Keratinocyte (primary cell): ENCODE measurements at regions not wholly inside any gene's neighbourhood (a gene's known extent, or its start where the extent isn't known, plus 50 kb on each side); places are given as distances from the start of the nearest gene placed in this dataset.

Source experiments
- DNase-seq: peaks from one replicate; pipeline ENCODE4 v3.0.0-alpha.2; 2011; ENCODE audit warnings: low read depth, missing footprints, low spot score
- FAIRE-seq: peaks from 2 replicates; lab custom pipeline; 2011; peaks lifted over from hg19 to GRCh38; lab: Jason Lieb, UNC
- H2AFZ ChIP-seq: 2 replicates; pipeline ENCODE4 v1.6.0; 2012; ENCODE audit warnings: low read length, control low read depth, inconsistent platforms; ENCODE audit not compliant: control insufficient read depth
- H3K27ac ChIP-seq: 2 replicates; pipeline ENCODE4 v1.5.1; 2011; ENCODE audit warnings: low read length; ENCODE audit not compliant: control insufficient read depth, insufficient read depth
- H3K27me3 ChIP-seq: 3 replicates; pipeline ENCODE4 v1.6.0; 2011; ENCODE audit warnings: low read length; ENCODE audit not compliant: control insufficient read depth, insufficient read depth; ENCODE audit errors: extremely low read depth
- H3K36me3 ChIP-seq, 2 experiments: 2 replicates in 1 of 2; 3 replicates in 1 of 2; pipeline ENCODE4 v1.5.1; 2011; ENCODE audit warnings: low read length in 2 of 2, mild to moderate bottlenecking in 1 of 2; ENCODE audit not compliant: control insufficient read depth in 2 of 2, insufficient read depth in 2 of 2; ENCODE audit errors: extremely low read depth in 1 of 2
- H3K4me1 ChIP-seq: 3 replicates; pipeline ENCODE4 v1.5.1; 2011; ENCODE audit warnings: low read length; ENCODE audit not compliant: control insufficient read depth, insufficient read depth; ENCODE audit errors: extremely low read depth
- H3K4me2 ChIP-seq: 3 replicates; pipeline ENCODE4 v1.6.0; 2011; ENCODE audit warnings: low read depth, low read length; ENCODE audit not compliant: control insufficient read depth, insufficient read depth; ENCODE audit errors: extremely low read depth
- H3K4me3 ChIP-seq, 3 experiments: fragments of 200-600 bp in 1 of 3; sonication (generic) in 1 of 3; 2 replicates in 2 of 3; 3 replicates in 1 of 3; pipeline ENCODE4 v1.5.1; 2011 to 2016; ENCODE audit warnings: low read length in 3 of 3, mild to moderate bottlenecking in 3 of 3, control low read depth in 2 of 3, inconsistent platforms in 1 of 3, low read depth in 1 of 3, mixed read lengths in 1 of 3, mixed run types in 1 of 3, moderate library complexity in 1 of 3; ENCODE audit not compliant: control insufficient read depth in 2 of 3, insufficient read depth in 2 of 3; ENCODE audit errors: extremely low read depth in 1 of 3
- H3K79me2 ChIP-seq: 2 replicates; pipeline ENCODE4 v1.6.0; 2012; ENCODE audit warnings: low read length; ENCODE audit not compliant: control insufficient read depth, insufficient read depth
- H3K9ac ChIP-seq: 3 replicates; pipeline ENCODE4 v1.6.0; 2011; ENCODE audit warnings: low read length; ENCODE audit not compliant: control insufficient read depth, insufficient read depth; ENCODE audit errors: extremely low read depth
- H3K9me1 ChIP-seq: 3 replicates; pipeline ENCODE4 v1.6.0; 2011; ENCODE audit warnings: low read length; ENCODE audit not compliant: control insufficient read depth, insufficient read depth; ENCODE audit errors: extremely low read depth
- H3K9me3 ChIP-seq: 2 replicates; pipeline ENCODE4 v1.5.1; 2012; ENCODE audit warnings: low read depth, low read length; ENCODE audit not compliant: control insufficient read depth
- H4K20me1 ChIP-seq: 3 replicates; pipeline ENCODE4 v1.6.0; 2011; ENCODE audit warnings: low read length; ENCODE audit not compliant: control insufficient read depth, insufficient read depth; ENCODE audit errors: extremely low read depth
- EZH2 ChIP-seq: IDR thresholded peaks from one replicate; pipeline ENCODE4 v1.6.1; 2012; ENCODE audit warnings: inconsistent platforms, mild to moderate bottlenecking, low read length, moderate library complexity
- dilution Hi-C: fragments of 300-500 bp; cut with MboI; formaldehyde crosslinking; loops from one replicate; pipeline ENCODE4 v1.7.0; 2020; ENCODE audit warnings: low sequenced_read_pairs; ENCODE audit not compliant: extremely low pct_ligation_motif_present
- TF ChIP-seq, protein P1 (sequence below), 3 experiments: IDR thresholded peaks in 1 of 3; conservative IDR thresholded peaks in 1 of 3; optimal IDR thresholded peaks in 1 of 3; 2 replicates in 2 of 3; 3 replicates in 1 of 3; pipeline versions ENCODE3 to v1.5.1; 2011; ENCODE audit warnings: low read length in 3 of 3, mild to moderate bottlenecking in 3 of 3, moderate library complexity in 2 of 3, control low read depth in 1 of 3, inconsistent platforms in 1 of 3; ENCODE audit not compliant: insufficient read depth in 2 of 3; ENCODE audit errors: extremely low read depth in 1 of 3

DNA sequence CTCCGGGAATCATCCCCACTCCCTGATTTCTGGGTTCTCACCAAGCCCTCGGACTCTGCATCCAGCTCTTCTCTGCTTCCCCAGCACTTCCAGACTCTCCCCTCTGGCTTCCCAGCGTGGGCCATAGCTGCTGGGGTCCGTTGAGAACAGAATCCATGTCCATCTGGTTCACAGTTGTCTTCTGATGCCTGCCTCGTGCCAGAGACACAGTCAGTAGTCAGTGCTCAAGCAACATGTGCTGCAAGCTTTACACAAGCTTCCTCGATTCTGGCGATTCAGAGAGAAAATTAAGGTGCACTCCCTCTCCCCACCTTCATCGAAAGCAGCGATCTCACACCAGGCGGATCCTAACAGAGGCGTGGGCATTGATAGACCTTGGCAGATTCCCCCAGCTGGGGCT lies 495.5 kb downstream of the TBC1D22A start:
- no peaks in the 10 kb centered on the region for H3K9me1 ChIP-seq
- no peaks in the 10 kb centered on the region for H4K20me1 ChIP-seq
- H3K9me3 ChIP-seq: peaks cover 3% of the 10 kb centered on the region
- H3K36me3 ChIP-seq: no peaks in the 10 kb centered on the region
- no peak overlapping the region for H3K9ac ChIP-seq
- dilution Hi-C loops: no loop called here
- FAIRE-seq: no peak
- no peak overlapping the region for H2AFZ ChIP-seq
- H3K79me2 ChIP-seq: no peaks in the 10 kb centered on the region
- no peak overlapping the region for H3K4me2 ChIP-seq
- no peak for TF ChIP-seq EZH2
- TF ChIP-seq, protein P1, sequence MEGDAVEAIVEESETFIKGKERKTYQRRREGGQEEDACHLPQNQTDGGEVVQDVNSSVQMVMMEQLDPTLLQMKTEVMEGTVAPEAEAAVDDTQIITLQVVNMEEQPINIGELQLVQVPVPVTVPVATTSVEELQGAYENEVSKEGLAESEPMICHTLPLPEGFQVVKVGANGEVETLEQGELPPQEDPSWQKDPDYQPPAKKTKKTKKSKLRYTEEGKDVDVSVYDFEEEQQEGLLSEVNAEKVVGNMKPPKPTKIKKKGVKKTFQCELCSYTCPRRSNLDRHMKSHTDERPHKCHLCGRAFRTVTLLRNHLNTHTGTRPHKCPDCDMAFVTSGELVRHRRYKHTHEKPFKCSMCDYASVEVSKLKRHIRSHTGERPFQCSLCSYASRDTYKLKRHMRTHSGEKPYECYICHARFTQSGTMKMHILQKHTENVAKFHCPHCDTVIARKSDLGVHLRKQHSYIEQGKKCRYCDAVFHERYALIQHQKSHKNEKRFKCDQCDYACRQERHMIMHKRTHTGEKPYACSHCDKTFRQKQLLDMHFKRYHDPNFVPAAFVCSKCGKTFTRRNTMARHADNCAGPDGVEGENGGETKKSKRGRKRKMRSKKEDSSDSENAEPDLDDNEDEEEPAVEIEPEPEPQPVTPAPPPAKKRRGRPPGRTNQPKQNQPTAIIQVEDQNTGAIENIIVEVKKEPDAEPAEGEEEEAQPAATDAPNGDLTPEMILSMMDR (optimal IDR thresholded peaks at IDR 0.05 in 1 of 3, IDR thresholded peaks at IDR 0.05 in 1 of 3, conservative IDR thresholded peaks at IDR 0.05 in 1 of 3; ENCODE audit: extremely low read depth in 1 of 3, insufficient read depth in 2 of 3, low read length in 3 of 3): no peak
- DNase-seq: no peak
- no peak overlapping the region for H3K4me3 ChIP-seq
- H3K4me1 ChIP-seq: no peaks in the 10 kb centered on the region
- no peak overlapping the region for H3K27ac ChIP-seq
- no peaks in the 10 kb centered on the region for H3K27me3 ChIP-seq

DNA sequence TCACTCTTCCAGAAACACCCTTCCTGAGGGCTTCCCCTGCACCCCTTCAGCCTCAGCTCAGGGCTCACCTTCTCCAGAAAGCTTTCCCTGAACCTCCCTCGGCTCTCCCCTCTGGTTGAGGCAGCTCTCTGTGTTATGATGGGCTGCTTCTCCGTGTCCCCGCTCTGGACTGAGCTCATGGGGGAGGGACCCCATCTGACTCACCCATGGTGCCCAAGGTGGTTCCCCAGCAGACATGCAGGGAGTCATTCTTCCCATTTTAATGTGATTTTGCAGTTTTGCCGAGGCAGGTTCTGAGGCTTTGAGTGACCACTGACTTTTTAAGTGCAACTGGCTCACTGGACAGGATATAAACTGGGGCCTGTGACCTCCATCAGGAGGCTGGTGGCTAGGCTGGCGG lies 495.1 kb downstream of the TBC1D22A start:
- Histone ChIP-seq H3K79me2 (no peaks in the 10 kb centered on the region), H3K9me1 (no peaks in the 10 kb centered on the region), H4K20me1 (no peaks in the 10 kb centered on the region), H3K9me3 (peaks cover 3% of the 10 kb centered on the region), H3K27ac (no peak overlapping the region), H3K36me3 (no peaks in the 10 kb centered on the region), H3K27me3 (no peaks in the 10 kb centered on the region), H3K4me1 (no peaks in the 10 kb centered on the region), H3K4me3 (no peak overlapping the region), H2AFZ (no peak overlapping the region), H3K4me2 (no peak overlapping the region), H3K9ac (no peak overlapping the region)
- dilution Hi-C loops: no loop called here
- DNase-seq: no peak
- TF ChIP-seq EZH2: no peak
- TF ChIP-seq, protein P1 (optimal IDR thresholded peaks at IDR 0.05 in 1 of 3, IDR thresholded peaks at IDR 0.05 in 1 of 3, conservative IDR thresholded peaks at IDR 0.05 in 1 of 3; ENCODE audit: extremely low read depth in 1 of 3, insufficient read depth in 2 of 3, low read length in 3 of 3): no peak
- FAIRE-seq: no peak
